Fibroblast of skin of scalp (primary cell): ENCODE measurements at regions not wholly inside any gene's neighbourhood (a gene's known extent, or its start where the extent isn't known, plus 50 kb on each side); places are given as distances from the start of the nearest gene placed in this dataset.

ENCODE experiments used
- DNase-seq: peaks from one replicate; pipeline ENCODE4 v3.0.0-alpha.2; 2013

DNA sequence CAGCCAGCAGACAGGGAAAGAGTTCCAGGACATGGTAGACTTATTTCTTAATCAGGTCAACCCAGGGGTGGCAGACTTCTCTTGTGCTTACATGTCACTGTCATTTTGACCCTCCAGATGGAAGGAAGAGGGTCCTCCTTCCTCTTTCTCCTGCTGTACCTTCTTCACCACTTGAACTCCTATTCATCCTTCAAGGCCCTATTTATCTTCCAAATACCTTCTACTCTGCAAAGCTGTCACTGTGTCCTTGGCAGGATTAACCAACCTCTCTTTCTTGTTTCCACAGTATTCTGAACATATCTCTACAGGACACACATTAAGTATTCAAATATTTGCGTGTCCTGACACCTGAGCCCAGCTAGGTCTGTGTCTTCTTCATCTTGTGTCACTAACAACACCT lies 163.1 kb downstream of the DICER1 start:
- no peak for DNase-seq

GRCh38 chr14:94992046-94992445 lies 165.3 kb downstream of the DICER1 start:
- DNase-seq = no peak

- no peak for DNase-seq
Measured at GRCh38 chr14:94989946-94990345, 167.4 kb downstream of the DICER1 start.

- DNase-seq = no peak
Measured at GRCh38 chr14:94989417-94989816, 167.9 kb downstream of the DICER1 start.

GRCh38 chr14:94987409-94987808 lies 169.9 kb downstream of the DICER1 start:
- no peak for DNase-seq

DNA sequence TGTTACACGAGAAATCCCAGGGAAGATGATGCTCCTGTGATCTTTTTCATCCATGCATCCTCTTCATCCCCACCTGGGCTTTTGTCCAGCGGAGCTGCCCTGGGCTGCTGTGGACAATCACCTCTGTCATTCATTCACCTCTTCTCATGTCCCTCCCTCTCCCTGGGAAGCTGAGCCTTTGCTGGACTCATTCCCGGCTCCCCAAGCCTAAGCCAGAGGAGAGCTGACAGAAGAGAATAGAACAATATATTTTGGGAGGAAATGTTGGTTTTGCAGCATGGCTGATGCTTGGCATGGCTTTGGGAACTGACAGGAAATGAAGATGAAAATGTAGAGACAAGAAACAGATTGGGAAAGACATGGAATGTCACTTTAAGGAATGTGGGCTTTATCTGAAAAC lies 177.4 kb downstream of the DICER1 start:
- DNase-seq = no peak

GRCh38 chr14:94977016-94977415 lies 180.3 kb downstream of the DICER1 start:
- DNase-seq = no peak

DNA sequence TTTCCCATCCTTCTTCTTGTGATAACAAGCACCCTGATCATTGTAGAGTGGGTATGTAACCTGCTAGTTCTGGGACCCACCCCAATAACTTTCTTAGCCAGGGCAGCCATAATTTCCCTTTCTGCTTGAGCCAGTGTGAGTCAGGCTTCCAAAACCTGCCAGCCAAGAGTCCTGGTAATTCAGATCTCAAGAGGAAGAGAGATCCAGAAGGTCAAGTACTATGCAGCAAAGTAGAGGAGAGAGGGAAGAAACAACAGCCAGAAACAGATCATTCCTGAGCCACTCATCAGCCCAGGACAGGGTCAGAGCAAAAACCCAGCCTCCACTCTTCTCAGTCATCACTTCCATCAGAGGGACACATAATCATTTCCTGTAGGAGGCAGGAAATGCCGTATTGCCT lies 182.0 kb downstream of the DICER1 start:
- DNase-seq = no peak

DNA sequence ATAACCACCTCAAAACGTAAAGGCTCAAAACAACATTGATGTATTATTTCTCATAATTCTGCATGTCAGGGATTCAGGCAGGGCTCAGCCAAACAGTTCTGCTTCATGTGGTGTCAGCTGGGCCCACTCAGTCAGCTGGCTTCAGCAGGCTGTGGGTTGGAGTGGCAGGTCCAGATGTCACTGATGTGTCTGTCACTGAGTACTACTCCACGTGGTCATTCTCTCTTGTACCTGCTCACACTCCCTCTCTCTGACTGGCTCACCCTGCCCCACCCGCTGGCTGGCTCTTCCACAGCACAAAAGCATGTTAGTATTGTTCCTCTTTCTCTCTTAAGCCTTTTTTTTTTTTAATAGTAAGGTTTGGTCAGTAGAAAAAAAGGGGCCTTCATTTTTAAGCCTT lies 182.4 kb downstream of the DICER1 start:
- DNase-seq = no peak

DNA sequence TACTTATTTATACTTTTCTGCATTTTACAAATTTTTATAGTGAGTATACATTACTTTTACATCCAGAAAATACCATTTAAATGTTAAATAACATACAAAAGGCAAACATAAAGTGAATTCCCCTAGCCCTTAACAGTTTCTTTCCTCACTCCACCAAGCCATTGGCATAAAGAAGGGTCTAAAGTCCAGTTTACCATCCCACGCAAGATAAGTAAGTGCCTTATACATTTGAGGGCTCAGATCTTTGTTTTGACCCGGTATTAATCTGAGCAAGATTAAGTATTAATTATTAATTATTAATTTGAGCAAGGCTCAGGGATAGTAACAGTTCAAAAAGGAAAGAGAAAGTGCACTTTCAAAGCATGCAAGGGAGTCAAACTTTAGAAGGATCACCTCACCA lies 182.9 kb downstream of the DICER1 start:
- no peak for DNase-seq

GRCh38 chr14:94971750-94972149 lies 185.6 kb downstream of the DICER1 start:
- no peak for DNase-seq

GRCh38 chr14:94970941-94971730 lies 186.2 kb downstream of the DICER1 start:
- peak; percentile 43 for DNase-seq

DNA sequence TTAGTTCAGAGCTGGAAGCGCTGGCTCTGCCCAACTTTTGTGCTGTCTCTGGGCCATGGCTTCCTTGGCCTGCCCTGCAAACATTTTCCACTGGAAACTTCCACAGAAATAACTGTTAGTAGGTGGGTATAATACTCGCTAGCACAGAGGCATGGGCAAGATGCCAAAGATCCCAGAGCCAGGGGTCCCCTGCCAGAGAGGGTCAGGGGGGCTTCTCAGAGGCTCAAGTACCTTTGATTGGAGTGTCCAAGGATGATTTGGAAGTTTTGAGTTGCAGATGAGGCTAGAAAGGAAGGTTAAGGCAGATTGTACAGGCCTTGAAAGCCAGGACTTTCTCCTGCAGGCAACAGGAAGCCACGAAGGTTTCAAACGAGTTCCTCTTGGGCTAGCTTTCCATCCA lies 187.6 kb downstream of the DICER1 start:
- DNase-seq = no peak

- DNase-seq = no peak
Measured at GRCh38 chr14:94966868-94967267, 190.5 kb downstream of the DICER1 start.

DNA sequence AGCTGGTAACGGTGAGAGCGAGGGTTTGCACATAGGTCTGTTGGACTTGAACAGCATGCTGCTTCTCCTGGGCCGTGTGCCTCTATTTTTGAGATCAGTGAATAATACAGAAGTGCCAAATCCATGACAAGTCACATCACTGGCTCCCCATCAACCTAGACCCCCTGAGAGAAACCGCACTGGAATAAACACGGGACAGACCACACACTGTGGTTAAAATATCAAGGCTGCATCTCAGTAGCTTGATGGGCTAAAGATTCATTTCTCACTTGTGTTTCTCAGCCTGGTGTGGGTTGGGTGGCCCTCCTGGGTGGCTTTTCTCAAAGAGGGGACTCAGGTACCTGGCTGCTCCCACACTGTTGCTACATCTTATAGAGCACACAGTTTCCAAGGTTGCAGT lies 191.0 kb downstream of the DICER1 start:
- DNase-seq = no peak

DNA sequence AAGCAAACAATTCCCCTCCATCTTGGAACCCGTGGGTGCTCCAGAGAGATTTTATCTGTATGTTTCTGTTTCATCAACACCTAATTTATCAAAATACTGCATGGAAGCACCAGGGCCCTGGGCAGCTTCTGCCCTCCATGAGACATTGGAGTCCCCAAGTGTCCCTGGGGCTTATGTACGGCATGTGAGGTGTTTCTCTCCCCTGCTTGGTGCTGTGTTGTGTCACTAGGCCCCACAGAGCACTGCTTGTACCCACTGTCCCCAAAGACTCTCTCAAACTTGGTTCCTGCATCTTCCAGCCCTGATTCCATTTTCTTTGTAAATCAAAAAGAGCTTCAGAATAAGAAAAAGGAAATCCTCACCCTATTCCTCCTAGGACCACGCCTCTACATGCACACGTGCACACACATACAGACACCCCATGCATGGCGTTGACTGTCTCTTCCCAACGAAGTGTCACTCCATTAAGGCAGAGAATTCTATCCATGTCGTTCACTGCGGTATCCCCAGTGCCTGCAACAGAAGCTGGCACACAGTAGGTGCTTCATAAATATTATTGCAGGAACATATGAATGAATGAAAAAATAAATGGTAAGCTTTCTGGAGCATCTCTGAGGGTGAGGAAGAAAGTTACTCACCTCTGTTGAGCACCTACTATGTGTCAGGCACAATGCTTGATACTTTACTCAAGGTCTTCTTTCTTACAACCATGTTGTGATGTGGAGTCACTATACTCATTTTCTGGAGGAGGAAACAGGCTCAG lies 191.6 kb downstream of the DICER1 start:
- no peak for DNase-seq

- no peak for DNase-seq
Measured at GRCh38 chr14:94964931-94965330, 192.4 kb downstream of the DICER1 start.

DNA sequence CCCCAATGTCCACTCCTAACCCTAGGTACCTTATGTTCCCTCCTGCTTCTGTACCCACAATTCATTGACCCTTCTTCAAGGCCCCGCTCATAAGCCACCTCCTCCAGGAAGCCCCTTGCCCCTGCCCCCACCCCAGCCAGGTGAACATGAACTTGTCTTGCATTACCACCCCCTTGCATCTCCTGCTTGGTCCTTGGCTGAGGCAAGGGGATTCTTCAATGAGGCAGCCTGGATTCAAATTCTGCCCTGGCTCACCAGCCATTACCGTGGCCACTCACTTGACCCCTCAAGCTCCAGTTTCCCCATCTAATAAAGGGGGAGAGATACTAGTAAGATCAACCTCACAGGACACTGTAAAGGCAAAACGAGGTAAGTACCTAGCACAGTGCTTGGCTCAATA lies 193.1 kb downstream of the DICER1 start:
- DNase-seq = no peak

DNA sequence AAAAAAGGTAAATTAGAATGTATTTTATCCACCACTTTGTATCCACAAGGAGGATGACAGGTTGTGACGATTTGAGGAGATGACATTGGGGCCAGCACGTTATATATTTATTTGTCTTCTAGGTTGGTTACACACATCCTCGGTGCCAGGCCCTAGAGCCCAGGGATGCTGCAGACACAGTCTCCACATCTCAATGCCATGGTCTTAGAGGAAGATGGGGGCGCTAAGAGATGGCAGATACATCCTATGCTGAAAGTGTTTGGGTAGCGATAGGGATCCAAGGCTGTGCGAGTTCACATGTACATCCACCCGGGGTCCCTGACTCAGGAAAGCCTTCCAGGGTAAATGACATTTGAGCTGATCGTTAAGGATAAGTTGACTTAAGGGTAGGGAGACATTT lies 193.1 kb upstream of the GSC start:
- no peak for DNase-seq

DNA sequence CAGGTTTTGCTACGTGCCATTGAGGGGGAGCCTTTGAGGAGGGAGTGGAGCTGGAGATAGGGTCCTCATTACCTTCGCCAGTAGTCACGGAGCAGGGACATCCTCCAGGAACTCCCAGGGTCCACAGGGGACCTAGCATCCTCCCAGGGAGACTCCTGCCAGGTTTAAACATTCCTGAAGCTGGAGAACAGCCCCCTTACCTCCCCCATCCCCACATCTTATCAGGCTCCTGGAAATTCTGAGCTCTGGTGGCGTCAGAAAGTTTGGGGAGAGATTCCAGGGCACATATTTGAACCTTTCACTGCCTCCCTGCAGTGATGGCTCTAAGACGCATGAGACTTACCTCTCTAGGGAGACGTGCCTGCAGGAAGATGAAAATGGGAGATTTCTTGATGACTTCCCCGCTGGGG lies 192.3 kb upstream of the GSC start:
- DNase-seq = no peak

DNA sequence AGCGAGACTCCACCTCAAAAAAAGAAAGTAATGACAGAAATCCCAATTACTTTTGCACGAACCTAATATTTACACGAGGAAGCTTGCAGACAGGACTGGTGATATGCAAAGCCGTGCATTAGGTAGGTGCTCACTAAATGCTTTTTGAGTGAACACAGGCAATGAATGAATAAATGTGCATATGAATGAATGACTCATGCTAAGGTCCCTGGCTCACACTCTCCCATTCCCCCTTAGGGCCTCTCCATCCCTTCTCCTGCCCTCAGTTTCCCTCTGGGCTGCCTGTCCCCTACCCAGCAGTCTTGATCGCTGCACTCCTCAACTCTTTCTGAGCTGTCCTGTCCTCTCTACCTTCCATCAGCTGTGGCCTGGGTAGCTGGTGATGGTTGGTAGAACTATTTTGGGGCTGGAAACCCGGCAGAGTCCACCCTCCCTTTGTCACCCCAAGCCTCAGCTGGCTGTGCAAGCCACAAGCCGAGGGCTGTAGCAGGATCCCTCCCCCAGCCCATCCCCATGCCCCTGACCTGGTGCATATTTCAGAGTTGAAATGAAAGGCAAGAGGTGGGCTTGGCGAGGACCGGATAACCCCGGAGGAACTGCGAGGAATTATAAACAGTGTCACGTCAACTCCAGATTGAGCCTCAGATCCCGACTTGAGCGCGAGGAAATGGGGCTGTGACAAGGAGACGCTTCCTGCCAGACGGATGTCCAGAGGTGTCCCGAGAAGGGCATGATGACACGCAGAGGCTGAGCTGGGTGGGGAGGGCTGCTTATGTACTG lies 191.7 kb upstream of the GSC start:
- DNase-seq = no peak

DNA sequence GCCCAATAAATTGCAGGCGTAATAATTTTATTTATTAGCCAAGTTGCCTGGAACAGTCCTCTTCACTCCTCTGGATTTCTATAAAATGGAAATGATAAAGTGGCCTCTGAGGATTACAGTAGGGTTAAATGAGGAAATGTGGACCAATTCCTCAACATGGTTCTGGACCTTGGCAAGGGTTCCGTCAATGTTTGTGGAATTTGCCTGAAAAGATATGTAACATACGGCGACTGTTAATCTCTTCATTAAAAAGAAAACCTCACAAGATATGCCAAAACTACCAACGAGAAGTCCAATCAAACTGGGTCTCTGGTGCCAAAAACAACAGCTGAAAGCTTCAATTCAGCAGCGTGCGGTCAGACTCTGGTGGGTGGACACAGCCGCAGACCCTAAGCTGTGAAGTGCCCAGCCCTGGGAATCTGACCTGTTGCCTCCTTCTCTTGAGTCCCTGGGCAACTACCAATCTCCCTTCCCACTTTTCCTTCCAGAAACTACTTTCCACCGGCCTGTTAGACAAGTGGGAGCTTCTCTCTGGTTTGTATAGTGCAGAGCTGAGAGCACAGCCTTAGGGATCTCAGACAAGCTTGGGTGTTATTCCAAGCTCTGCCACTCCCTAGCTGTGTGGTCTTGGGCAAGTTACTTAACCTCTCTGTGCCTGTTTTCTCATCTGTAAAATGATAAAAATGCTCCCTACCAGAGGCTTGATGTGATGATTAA lies 190.5 kb upstream of the GSC start:
- no peak for DNase-seq
